A673 (cell line): ENCODE measurements at regions not wholly inside any gene's neighbourhood (a gene's known extent, or its start where the extent isn't known, plus 50 kb on each side); places are given as distances from the start of the nearest gene placed in this dataset.
A peak's percentile ranks its signal among the peaks of the same experiment; 100 is the strongest.
"Not testable (repeated sequence)": the region's sequence is repeated elsewhere in the genome, so short reads cannot be mapped to it uniquely, and the experiment has no call there.

Experiments
- BruUV-seq: library from RNA; stranded (reverse); fragments of 400-500 nt; replicated peaks from 2 replicates; lab custom pipeline; 2021; lab: Mats Ljungman, UMichigan
- CTCF ChIA-PET: fragments of 300-600 bp; sonication (Branson Sonifier 250); formaldehyde crosslinking; loops from one replicate; lab custom pipeline; 2022; ENCODE audit warnings: antibody characterized with exemption; lab: Charles Lee
- POLR2A ChIA-PET: fragments of 300-600 bp; sonication (Branson Sonifier 250); formaldehyde crosslinking; loops from one replicate; lab custom pipeline; 2022; ENCODE audit warnings: antibody characterized with exemption; ENCODE audit not compliant: low non-redundant PET; lab: Charles Lee
- DNase-seq: peaks from one replicate; pipeline ENCODE4 v3.0.0-alpha.2; 2015; ENCODE audit warnings: low spot score
- H3K27ac ChIP-seq: fragments of 200-600 bp; sonication (generic); 2 replicates; pipeline ENCODE4 v1.5.1; 2016; ENCODE audit warnings: mixed run types, low read depth, mild to moderate bottlenecking, mixed read lengths, antibody characterized with exemption, low read length; ENCODE audit not compliant: poor library complexity, severe bottlenecking
- H3K27me3 ChIP-seq: fragments of 200-600 bp; sonication (generic); replicated peaks from 2 replicates; pipeline ENCODE4 v1.6.1; 2017; ENCODE audit warnings: mixed run types, low read depth, mild to moderate bottlenecking, mixed read lengths, antibody characterized with exemption, low read length; ENCODE audit not compliant: insufficient read depth, poor library complexity
- H3K36me3 ChIP-seq: fragments of 200-600 bp; sonication (generic); 2 replicates; pipeline ENCODE4 v1.6.1; 2016; ENCODE audit warnings: mixed run types, mild to moderate bottlenecking, mixed read lengths, antibody characterized with exemption, low read length; ENCODE audit not compliant: insufficient read depth, poor library complexity, severe bottlenecking
- H3K4me1 ChIP-seq: fragments of 200-600 bp; sonication (generic); 2 replicates; pipeline ENCODE4 v1.6.1; 2017; ENCODE audit warnings: mixed run types, mild to moderate bottlenecking, mixed read lengths, antibody characterized with exemption, low read length; ENCODE audit not compliant: insufficient read depth, poor library complexity, severe bottlenecking
- H3K4me3 ChIP-seq: fragments of 200-600 bp; sonication (generic); 2 replicates; pipeline ENCODE4 v1.5.1; 2016; ENCODE audit warnings: low read depth, mixed run types, mild to moderate bottlenecking, mixed read lengths, low read length; ENCODE audit not compliant: poor library complexity, severe bottlenecking
- H3K9me3 ChIP-seq: fragments of 200-600 bp; sonication (generic); 2 replicates; pipeline ENCODE4 v1.6.1; 2016; ENCODE audit warnings: mixed run types, low read depth, mild to moderate bottlenecking, mixed read lengths, antibody characterized with exemption, low read length; ENCODE audit not compliant: poor library complexity, severe bottlenecking
- CTCF ChIP-seq: fragments of 300-800, 200-600 bp; sonication (generic); conservative IDR thresholded peaks from 2 replicates; pipeline ENCODE4 v1.5.1; 2017; ENCODE audit warnings: low read depth, mild to moderate bottlenecking, antibody characterized with exemption, low read length, moderate library complexity, mixed read lengths
- EZH2 ChIP-seq: fragments of 200-600 bp; sonication (generic); IDR thresholded peaks from 2 replicates; pipeline ENCODE4 v1.6.1; 2017; ENCODE audit warnings: borderline replicate concordance, low read depth, mild to moderate bottlenecking, mixed read lengths, antibody characterized with exemption, low read length; ENCODE audit not compliant: poor library complexity, severe bottlenecking
- intact Hi-C: fragments of 100-400 bp; cut with micrococcal nuclease; formaldehyde crosslinking; loops from one replicate; pipeline ENCODE4 v1.10.0; 2022; ENCODE audit not compliant: unreplicated experiment

- peak; percentile 88 for DNase-seq
Measured at GRCh38 chr11:69205743-69206612, 50.2 kb downstream of the SMIM38 start.

GRCh38 chr11:69206613-69206965, 50.9 kb downstream of the SMIM38 start:
- intact Hi-C loops, result loop anchor here (1.0 to 5.0 kb wide), 4 partner anchors 74 to 1061 kb away; no protein-coding TSS in a partner anchor
- not testable (repeated sequence) for BruUV-seq, H3K4me3 ChIP-seq, H3K27me3 ChIP-seq, H3K36me3 ChIP-seq, H3K9me3 ChIP-seq
- CTCF ChIA-PET, result interaction anchor here (0.8 to 1.6 kb wide), 4 partner anchors 92 to 416 kb away, joined by 3 to 10 read pairs (median 4); no protein-coding TSS in a partner anchor
- POLR2A ChIA-PET, result interaction anchor here (0.6 to 1.7 kb wide), 7 partner anchors 72 to 484 kb away, joined by 3 to 13 read pairs (median 7); no protein-coding TSS in a partner anchor
- H3K27ac ChIP-seq, result peak overlapping the region; percentile 79
- H3K4me1 ChIP-seq, result peaks cover 24% of the 10 kb centered on the region
- peak; percentile 78 for DNase-seq

More at GRCh38 chr11:69205743-69206612, 50.2 kb downstream of the SMIM38 start:
- peak overlapping the region; percentile 97 for H3K27ac ChIP-seq
- H3K36me3 ChIP-seq, result no peaks in the 10 kb centered on the region
- peaks cover 21% of the 10 kb centered on the region for H3K4me1 ChIP-seq
- CTCF ChIA-PET, result interaction anchor here (0.8 to 1.6 kb wide), 4 partner anchors 92 to 416 kb away, joined by 3 to 10 read pairs (median 4); no protein-coding TSS in a partner anchor
- POLR2A ChIA-PET, result interaction anchor here (0.6 to 1.7 kb wide), 8 partner anchors 72 to 485 kb away, joined by 3 to 13 read pairs (median 5); no protein-coding TSS in a partner anchor
- H3K27me3 ChIP-seq, result no peaks in the 10 kb centered on the region
- H3K4me3 ChIP-seq, result no peak overlapping the region
- TF ChIP-seq CTCF (no peak), EZH2 (no peak)
- TSS peak; percentile 99 for BruUV-seq
- peaks cover 8% of the 10 kb centered on the region for H3K9me3 ChIP-seq
- intact Hi-C loops, result loop anchor here (1.0 to 5.0 kb wide), 4 partner anchors 74 to 1061 kb away; no protein-coding TSS in a partner anchor

GRCh38 chr11:69207165-69207889, 51.6 kb downstream of the SMIM38 start:
- TF ChIP-seq CTCF (no peak), EZH2 (no peak)
- intact Hi-C loops, result loop anchor here (2.0 to 5.0 kb wide), 3 partner anchors 75 to 1060 kb away; no protein-coding TSS in a partner anchor
- H3K36me3 ChIP-seq, result no peaks in the 10 kb centered on the region
- no peak overlapping the region for H3K4me3 ChIP-seq
- no peaks in the 10 kb centered on the region for H3K27me3 ChIP-seq
- peak overlapping the region; percentile 79 for H3K27ac ChIP-seq
- peaks cover 8% of the 10 kb centered on the region for H3K9me3 ChIP-seq
- ChIA-PET POLR2A (interaction anchor here (1.7 kb wide), 1 partner anchor 414 kb away, joined by 13 read pairs; no protein-coding TSS in a partner anchor), CTCF (interaction anchor here (0.8 to 1.6 kb wide), 2 partner anchors 414 to 415 kb away, joined by 3 to 10 read pairs; no protein-coding TSS in a partner anchor)
- TSS peak; percentile 88 for BruUV-seq
- DNase-seq, result no peak
- peaks cover 27% of the 10 kb centered on the region for H3K4me1 ChIP-seq
